Pancreas (tissue), 10 donors: ENCODE measurements at regions not wholly inside any gene's neighbourhood (a gene's known extent, or its start where the extent isn't known, plus 50 kb on each side); places are given as distances from the start of the nearest gene placed in this dataset.

Source experiments
- ATAC-seq, 4 donors: fragments of 200-7000 bp; cut with Tn5 transposase; one replicate each; pipeline versions ENCODE4 v1.8.0 to v1.9.1; 2020; ENCODE audit warnings: mild to moderate bottlenecking in 4 of 4, moderate library complexity in 4 of 4
- DNase-seq, 6 donors: peaks; one replicate each; pipeline ENCODE4 v3.0.0-alpha.2; 2020
- FAIRE-seq: peaks from 2 replicates; lab custom pipeline; 2012; peaks lifted over from hg19 to GRCh38; lab: Jason Lieb, UNC
- H3K27ac ChIP-seq, 4 donors: fragments of 200-600 bp; sonication (generic); 1 replicate in 3 of 4; 2 replicates in 1 of 4; pipeline versions ENCODE4 v1.5.0 to v1.8.0; 2020
- H3K27me3 ChIP-seq, 4 donors: fragments of 200-600 bp; one replicate each; pipeline ENCODE4 v1.8.0; 2021
- H3K36me3 ChIP-seq, 3 donors: fragments of 200-600 bp; sonication (generic) in 1 of 3; one replicate each; pipeline versions ENCODE4 v1.5.0 to v1.8.0; 2020 to 2021
- H3K4me1 ChIP-seq, 3 donors: fragments of 200-600 bp; one replicate each; pipeline ENCODE4 v1.8.0; 2021
- H3K4me3 ChIP-seq, 4 donors: fragments of 200-600 bp; sonication (generic) in 2 of 4; one replicate each; pipeline versions ENCODE4 v1.5.0 to v1.8.0; 2020 to 2021
- H3K9me3 ChIP-seq, 4 donors: fragments of 200-600 bp; one replicate each; pipeline ENCODE4 v1.8.0; 2021
- CTCF ChIP-seq, 4 donors: fragments of 200-600 bp; sonication (generic) in 3 of 4; IDR thresholded peaks; one replicate each; pipeline versions ENCODE4 v1.5.0 to v1.8.0; 2021; ENCODE audit warnings: antibody characterized with exemption in 4 of 4
- WGBS, 2 donors: extraction: QIAGEN DNeasy Blood & Tissue Kit; methylation state at CpG; one replicate each; pipeline ENCODE4 v1.1.7; 2013; 5-methylcytosine and 5-hydroxymethylcytosine counted together
- intact Hi-C, 3 donors: fragments of 100-400 bp; cut with DNase I; formaldehyde crosslinking; loops; one replicate each; pipeline versions ENCODE4 v1.11.1 to v1.14.2; 2022
- donor health status: healthy with polysubstance abuse.
- donor health status: DM: no; HTN: no; CAD: no; lungs with moderate emphysema.
- donor health status: DM: no; HTN: no; CAD: no.
- donor health status: control.
- donor health status: control.
- donor health status: Bipolar disorder and iron deficiency.
- donor health status: DM: yes; HTN: yes; CAD: no.
- donor health status: DM: no; HTN: no; CAD: no.
- donor health status: DM: no; HTN: no; CAD: no.
- donor health status: DM: yes; HTN: yes; CAD: no.

DNA sequence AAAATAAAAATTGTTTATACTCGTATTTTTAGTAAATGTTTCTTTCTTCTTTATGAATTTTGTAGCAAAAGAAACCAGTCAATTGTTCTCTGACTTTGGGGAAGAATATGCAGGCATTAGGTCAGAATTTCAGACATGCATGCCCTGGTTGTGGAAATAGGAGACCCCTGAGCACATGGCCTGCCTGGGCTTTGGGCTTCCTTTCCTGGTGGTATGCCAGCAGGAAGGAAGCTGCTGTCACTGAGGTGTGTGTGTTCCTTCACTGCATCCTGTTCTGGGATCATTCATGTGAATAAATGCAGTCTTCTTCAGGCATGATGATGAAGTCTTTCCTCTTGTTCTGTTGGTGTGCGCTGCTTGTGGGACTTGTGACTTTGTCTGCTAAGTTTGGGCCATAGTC is 920.2 kb upstream of the VRK2 start:
- H3K4me1 ChIP-seq = no peaks in the 10 kb centered on the region
- H3K4me3 ChIP-seq = no peak overlapping the region
- H3K36me3 ChIP-seq = no peaks in the 10 kb centered on the region
- intact Hi-C loops = no loop called here
- 79 to 91% methylated on average over 2 of the region's 2 CpGs for WGBS, 2 donors
- no peak for DNase-seq
- H3K27ac ChIP-seq = no peak overlapping the region
- no peak for FAIRE-seq
- no peaks in the 10 kb centered on the region for H3K27me3 ChIP-seq
- H3K9me3 ChIP-seq = no peaks in the 10 kb centered on the region
- TF ChIP-seq CTCF (IDR thresholded peaks at IDR 0.05) = no peak
- no peak for ATAC-seq

GRCh38 chr2:57139179-57139578 is 907.4 kb upstream of the VRK2 start:
- FAIRE-seq = no peak
- ATAC-seq = no peak
- 24 to 29% methylated on average over 1 of the region's 1 CpG for WGBS, 2 donors
- intact Hi-C loops = no loop called here
- H3K4me3 ChIP-seq = no peak overlapping the region
- H3K27me3 ChIP-seq = no peaks in the 10 kb centered on the region
- no peaks in the 10 kb centered on the region for H3K9me3 ChIP-seq
- no peak for TF ChIP-seq CTCF (IDR thresholded peaks at IDR 0.05)
- H3K36me3 ChIP-seq = no peaks in the 10 kb centered on the region
- H3K27ac ChIP-seq = no peak overlapping the region
- DNase-seq = no peak
- no peaks in the 10 kb centered on the region for H3K4me1 ChIP-seq

DNA sequence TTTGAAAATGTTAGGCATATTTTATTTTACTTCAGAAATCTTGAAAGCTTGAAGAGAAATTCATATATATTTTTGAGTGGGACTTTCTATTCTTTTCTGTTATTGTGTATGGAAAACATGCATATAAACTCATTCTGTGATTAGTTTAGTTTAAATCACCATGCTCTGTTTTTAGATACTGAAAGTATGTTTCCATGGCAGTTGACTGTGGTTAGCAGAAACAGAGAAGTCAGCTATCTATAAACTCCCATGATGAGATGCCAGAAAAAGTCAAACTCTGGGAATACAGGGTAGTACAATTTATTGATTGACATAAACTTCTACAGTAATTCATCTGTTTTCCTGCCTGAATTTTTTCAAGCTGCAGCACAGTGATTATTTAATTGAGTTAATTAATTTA is 905.3 kb upstream of the VRK2 start:
- H3K4me1 ChIP-seq = no peaks in the 10 kb centered on the region
- intact Hi-C loops = no loop called here
- no peaks in the 10 kb centered on the region for H3K27me3 ChIP-seq
- ATAC-seq (no peak), FAIRE-seq (no peak), DNase-seq (no peak)
- no peaks in the 10 kb centered on the region for H3K9me3 ChIP-seq
- no peak overlapping the region for H3K4me3 ChIP-seq
- no peak overlapping the region for H3K27ac ChIP-seq
- H3K36me3 ChIP-seq = no peaks in the 10 kb centered on the region
- TF ChIP-seq CTCF (IDR thresholded peaks at IDR 0.05) = no peak

DNA sequence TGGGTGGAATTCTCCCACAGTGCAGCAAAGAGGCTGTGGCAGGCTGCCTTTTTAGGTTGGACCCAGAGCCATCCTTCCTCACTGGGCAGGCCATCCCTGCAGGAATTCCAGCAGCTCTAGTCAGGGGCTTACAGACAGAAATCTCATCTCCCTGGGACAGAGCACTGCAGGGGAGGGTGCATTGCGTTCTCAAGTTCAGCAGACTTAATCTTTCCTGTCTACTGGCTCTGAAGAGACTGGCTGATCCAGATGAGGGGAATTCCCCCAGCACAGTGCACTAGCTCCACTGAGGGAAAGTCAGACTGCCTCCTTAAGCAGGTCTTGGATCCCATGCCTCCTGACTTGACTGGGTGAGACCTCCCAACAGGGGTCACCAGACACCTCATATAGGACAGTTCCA is 899.7 kb upstream of the VRK2 start:
- H3K9me3 ChIP-seq = no peaks in the 10 kb centered on the region
- no peaks in the 10 kb centered on the region for H3K4me1 ChIP-seq
- H3K36me3 ChIP-seq = no peaks in the 10 kb centered on the region
- no peak overlapping the region for H3K27ac ChIP-seq
- H3K27me3 ChIP-seq = no peaks in the 10 kb centered on the region
- no peak for TF ChIP-seq CTCF (IDR thresholded peaks at IDR 0.05)
- no peak for ATAC-seq
- no peak overlapping the region for H3K4me3 ChIP-seq
- 41 to 56% methylated on average over 1 of the region's 1 CpG for WGBS, 2 donors
- peak in 1 of 6 donors; percentile 16 for DNase-seq
- intact Hi-C loops = no loop called here
- no peak for FAIRE-seq

GRCh38 chr2:57156231-57156924 is 890.2 kb upstream of the VRK2 start:
- no peak for FAIRE-seq
- TF ChIP-seq CTCF (IDR thresholded peaks at IDR 0.05) = no peak
- DNase-seq = no peak
- intact Hi-C loops = no loop called here
- H3K36me3 ChIP-seq = no peaks in the 10 kb centered on the region
- no peaks in the 10 kb centered on the region for H3K4me1 ChIP-seq
- ATAC-seq = no peak
- H3K4me3 ChIP-seq = no peak overlapping the region
- no peaks in the 10 kb centered on the region for H3K27me3 ChIP-seq
- H3K27ac ChIP-seq = no peak overlapping the region
- no peaks in the 10 kb centered on the region for H3K9me3 ChIP-seq
- 71 to 75% methylated on average over 2 of the region's 2 CpGs for WGBS, 2 donors
